H1 (cell line): ENCODE measurements at regions not wholly inside any gene's neighbourhood (a gene's known extent, or its start where the extent isn't known, plus 50 kb on each side); places are given as distances from the start of the nearest gene placed in this dataset.

Experiments used
- CTCF ChIA-PET: fragments of 300-600 bp; sonication (Branson Sonifier 250); formaldehyde crosslinking; loops from one replicate; lab custom pipeline; 2021; ENCODE audit not compliant: partially characterized antibody; lab: Charles Lee
- POLR2A ChIA-PET: fragments of 300-600 bp; sonication (Branson Sonifier 250); formaldehyde crosslinking; loops from one replicate; lab custom pipeline; 2021; ENCODE audit warnings: inconsistent platforms; ENCODE audit not compliant: partially characterized antibody; lab: Charles Lee
- DNase-seq, 2 experiments: peaks; one replicate each; pipeline versions ENCODE4 v3.0.0 to v3.0.0-alpha.2; 2010 to 2022; ENCODE audit warnings: low spot score in 2 of 2, low read depth in 1 of 2, mixed read lengths in 1 of 2
- FAIRE-seq: peaks from 2 replicates; lab custom pipeline; 2011; peaks lifted over from hg19 to GRCh38; lab: Jason Lieb, UNC
- H2AFZ ChIP-seq: 2 replicates; pipeline ENCODE4 v1.8.1; 2012; ENCODE audit warnings: low read length, inconsistent platforms
- H2AK5ac ChIP-seq: 2 replicates; pipeline ENCODE4 v1.6.1; 2013; ENCODE audit warnings: low read depth, low read length
- H2BK120ac ChIP-seq: replicated peaks from 2 replicates; pipeline ENCODE3; 2013; ENCODE audit warnings: low read depth, low read length, inconsistent platforms
- H2BK12ac ChIP-seq: 2 replicates; pipeline ENCODE4 v1.6.1; 2013; ENCODE audit warnings: low read depth, low read length
- H2BK15ac ChIP-seq: 2 replicates; pipeline ENCODE4 v1.6.1; 2013; ENCODE audit warnings: low read length
- H2BK20ac ChIP-seq: 2 replicates; pipeline ENCODE4 v1.6.1; 2013; ENCODE audit warnings: low read length
- H2BK5ac ChIP-seq: 2 replicates; pipeline ENCODE4 v1.6.1; 2013; ENCODE audit warnings: low read depth, low read length
- H3K14ac ChIP-seq: 2 replicates; pipeline ENCODE4 v1.6.1; 2013; ENCODE audit warnings: inconsistent platforms; ENCODE audit not compliant: insufficient read length
- H3K18ac ChIP-seq: 2 replicates; pipeline ENCODE4 v1.6.1; 2013; ENCODE audit warnings: low read length; ENCODE audit errors: extremely low read depth
- H3K23ac ChIP-seq: 2 replicates; pipeline ENCODE4 v1.6.1; 2013; ENCODE audit warnings: inconsistent platforms; ENCODE audit not compliant: insufficient read length
- H3K23me2 ChIP-seq: 2 replicates; pipeline ENCODE4 v1.6.1; 2013; ENCODE audit warnings: low read depth, low read length
- H3K27ac ChIP-seq: 2 replicates; pipeline ENCODE4 v1.6.1; 2011; ENCODE audit warnings: low read depth, low read length, inconsistent platforms
- H3K27me3 ChIP-seq, 4 experiments: replicated peaks in 1 of 4; 1 replicate in 1 of 4; 2 replicates in 3 of 4; pipeline versions ENCODE4 v1.6.1 to v1.8.1; 2011 to 2013; ENCODE audit warnings: low read length in 3 of 4, mild to moderate bottlenecking in 3 of 4, inconsistent platforms in 2 of 4, mixed read lengths in 2 of 4, moderate library complexity in 1 of 4; ENCODE audit not compliant: control insufficient read depth in 3 of 4, insufficient read depth in 3 of 4; ENCODE audit errors: extremely low read depth in 1 of 4
- H3K36me3 ChIP-seq, 4 experiments: 2 replicates each; pipeline versions ENCODE4 v1.6.1 to v1.8.1; 2011 to 2013; ENCODE audit warnings: mild to moderate bottlenecking in 4 of 4, low read length in 3 of 4, moderate library complexity in 2 of 4, control low read depth in 1 of 4, inconsistent platforms in 1 of 4; ENCODE audit not compliant: insufficient read depth in 4 of 4, control insufficient read depth in 2 of 4
- H3K4ac ChIP-seq: replicated peaks from 2 replicates; pipeline ENCODE3; 2013; ENCODE audit warnings: low read length, low read depth, mixed read lengths, inconsistent platforms; ENCODE audit not compliant: insufficient read length
- H3K4me1 ChIP-seq, 4 experiments: replicated peaks in 1 of 4; 1 replicate in 1 of 4; 2 replicates in 3 of 4; pipeline versions ENCODE4 v1.6.1 to v1.8.1; 2011 to 2013; ENCODE audit warnings: low read length in 3 of 4, inconsistent platforms in 2 of 4, mixed read lengths in 1 of 4; ENCODE audit not compliant: insufficient read depth in 4 of 4, control insufficient read depth in 3 of 4
- H3K4me2 ChIP-seq, 2 experiments: 2 replicates each; pipeline versions ENCODE4 v1.6.1 to v1.8.1; 2011 to 2013; ENCODE audit warnings: low read depth in 2 of 2, low read length in 2 of 2, control low read depth in 1 of 2, inconsistent platforms in 1 of 2, mild to moderate bottlenecking in 1 of 2; ENCODE audit not compliant: insufficient read depth in 1 of 2
- H3K4me3 ChIP-seq, 4 experiments: fragments of 200-600, 300-600 bp in 1 of 4; sonication (generic), shearing (Covaris generic), sonication (Bioruptor Twin) in 1 of 4; 2 replicates each; pipeline versions ENCODE4 v1.5.1 to v1.8.1; 2011 to 2016; ENCODE audit warnings: low read length in 4 of 4, low read depth in 3 of 4, control low read depth in 2 of 4, inconsistent platforms in 2 of 4, mild to moderate bottlenecking in 2 of 4, mixed read lengths in 1 of 4, moderate library complexity in 1 of 4; ENCODE audit not compliant: insufficient read depth in 2 of 4; ENCODE audit errors: extremely low read depth in 1 of 4
- H3K56ac ChIP-seq: replicated peaks from 2 replicates; pipeline ENCODE3; 2013; ENCODE audit warnings: low read depth, mild to moderate bottlenecking, mixed read lengths, low read length, inconsistent platforms; ENCODE audit not compliant: insufficient read length
- H3K79me1 ChIP-seq: 2 replicates; pipeline ENCODE4 v1.6.1; 2013; ENCODE audit warnings: low read depth, low read length, control low read depth
- H3K79me2 ChIP-seq, 2 experiments: 2 replicates each; pipeline versions ENCODE4 v1.6.1 to v1.8.1; 2012 to 2013; ENCODE audit warnings: low read length in 2 of 2, mild to moderate bottlenecking in 2 of 2, inconsistent platforms in 1 of 2; ENCODE audit not compliant: insufficient read depth in 2 of 2, control insufficient read depth in 1 of 2
- H3K9ac ChIP-seq, 4 experiments: replicated peaks in 1 of 4; 1 replicate in 1 of 4; 2 replicates in 3 of 4; pipeline versions ENCODE4 v1.6.1 to v1.8.1; 2011 to 2013; ENCODE audit warnings: low read depth in 3 of 4, low read length in 3 of 4, control low read depth in 2 of 4, mild to moderate bottlenecking in 2 of 4, moderate library complexity in 2 of 4, inconsistent platforms in 1 of 4; ENCODE audit errors: extremely low read depth in 1 of 4
- H3K9me3 ChIP-seq, 2 experiments: 2 replicates each; pipeline versions ENCODE4 v1.6.1 to v1.8.1; 2012 to 2013; ENCODE audit warnings: mild to moderate bottlenecking in 2 of 2, moderate library complexity in 2 of 2, control low read depth in 1 of 2, inconsistent platforms in 1 of 2, low read depth in 1 of 2, low read length in 1 of 2, mixed read lengths in 1 of 2; ENCODE audit not compliant: insufficient read depth in 2 of 2
- H4K20me1 ChIP-seq, 2 experiments: replicated peaks in 1 of 2; 2 replicates each; pipeline versions ENCODE3 to v1.8.1; 2011 to 2013; ENCODE audit warnings: inconsistent platforms in 2 of 2, low read length in 2 of 2, mild to moderate bottlenecking in 1 of 2; ENCODE audit not compliant: insufficient read depth in 2 of 2, control insufficient read depth in 1 of 2
- H4K5ac ChIP-seq: 2 replicates; pipeline ENCODE4 v1.6.1; 2013; ENCODE audit warnings: low read length, low read depth, mixed read lengths, inconsistent platforms; ENCODE audit not compliant: insufficient read length
- H4K8ac ChIP-seq: 2 replicates; pipeline ENCODE4 v1.8.0; 2013; ENCODE audit warnings: mild to moderate bottlenecking, moderate library complexity, low read length, inconsistent platforms; ENCODE audit not compliant: insufficient read depth; ENCODE audit errors: extremely low read depth
- H4K91ac ChIP-seq: replicated peaks from 2 replicates; pipeline ENCODE3; 2013; ENCODE audit warnings: low read length, mixed read lengths, inconsistent platforms; ENCODE audit not compliant: insufficient read length
- MAFK ChIP-seq: IDR thresholded peaks from 2 replicates; pipeline ENCODE4 v1.6.1; 2012; ENCODE audit warnings: low read depth, mild to moderate bottlenecking, improper control_type of control experiment, low read length
- WGBS, 2 experiments: shearing (Covaris generic) in 1 of 2; methylation state at CpG; one replicate each; pipeline versions ENCODE4 v1.1.6 to v1.1.7; 2013 to 2015; ENCODE audit warnings: low lambda C conversion rate in 2 of 2, mixed read lengths in 2 of 2, inconsistent platforms in 1 of 2, low coverage in 1 of 2, missing lambda C conversion rate in 1 of 2; ENCODE audit not compliant: insufficient replicate concordance in 2 of 2, insufficient coverage in 1 of 2, insufficient read length in 1 of 2; ENCODE audit errors: extremely low coverage in 1 of 2, missing lambda C conversion rate in 1 of 2; 5-methylcytosine and 5-hydroxymethylcytosine counted together

DNA sequence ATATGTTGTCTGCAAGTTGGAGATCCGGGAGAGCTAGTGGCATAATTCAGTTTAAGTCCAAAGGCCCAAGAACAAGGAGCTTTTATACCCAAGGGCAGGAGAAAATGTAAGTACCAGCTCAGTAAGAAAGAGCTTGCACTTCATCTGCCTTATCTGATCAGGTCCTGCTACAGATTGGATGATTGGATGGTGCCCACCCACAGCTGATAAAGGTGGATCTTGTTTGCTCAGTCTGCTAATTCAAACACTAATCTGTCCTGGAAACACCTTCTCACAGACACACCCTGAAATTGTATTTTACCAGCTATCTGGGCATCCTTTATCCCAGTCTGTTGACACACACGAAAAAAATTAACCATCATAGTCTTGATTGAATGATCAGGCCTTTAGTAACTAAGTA is 230.7 kb upstream of the SLC16A7 start:
- no peaks in the 10 kb centered on the region for H3K27me3 ChIP-seq
- H2BK120ac ChIP-seq: no peak overlapping the region
- no peak overlapping the region for H3K18ac ChIP-seq
- DNase-seq (no peak), FAIRE-seq (no peak)
- CTCF ChIA-PET: interaction anchor here (0.6 to 1.4 kb wide), 2 partner anchors 8 to 191 kb away, joined by 3 read pairs; no protein-coding TSS in a partner anchor
- H3K79me1 ChIP-seq: no peaks in the 10 kb centered on the region
- H3K56ac ChIP-seq: no peak overlapping the region
- H2BK20ac ChIP-seq: no peak overlapping the region
- no peaks in the 10 kb centered on the region for H3K9me3 ChIP-seq
- H3K23ac ChIP-seq: no peak overlapping the region
- no peak overlapping the region; the same call in 1 of the 2 replicates for H2AFZ ChIP-seq
- H3K79me2 ChIP-seq: no peaks in the 10 kb centered on the region
- no peak overlapping the region for H3K4me3 ChIP-seq
- H4K8ac ChIP-seq: no peak overlapping the region
- WGBS, 2 experiments: 94% methylated on average over 2 of the region's 2 CpGs; no CpG with 5 or more reads in 1 of the 2 experiments
- no peak for TF ChIP-seq MAFK
- no peaks in the 10 kb centered on the region for H4K20me1 ChIP-seq
- no peak overlapping the region for H4K5ac ChIP-seq
- no peak overlapping the region for H3K14ac ChIP-seq
- H2BK15ac ChIP-seq: no peak overlapping the region
- H3K4ac ChIP-seq: no peak overlapping the region
- no peak overlapping the region for H3K9ac ChIP-seq
- POLR2A ChIA-PET: interaction anchor here (0.9 kb wide), 1 partner anchor 11 kb away, joined by 3 read pairs; no protein-coding TSS in a partner anchor
- H3K4me2 ChIP-seq: no peak overlapping the region
- H3K4me1 ChIP-seq: no peaks in the 10 kb centered on the region
- no peaks in the 10 kb centered on the region for H3K23me2 ChIP-seq
- H3K27ac ChIP-seq: no peak overlapping the region
- H2BK12ac ChIP-seq: no peak overlapping the region
- no peak overlapping the region for H4K91ac ChIP-seq
- no peaks in the 10 kb centered on the region; a peak in 1 of 8 replicates for H3K36me3 ChIP-seq
- no peak overlapping the region for H2BK5ac ChIP-seq
- H2AK5ac ChIP-seq: no peak overlapping the region
